Mucosa of descending colon (tissue), 3 donors: ENCODE measurements at regions not wholly inside any gene's neighbourhood (a gene's known extent, or its start where the extent isn't known, plus 50 kb on each side); places are given as distances from the start of the nearest gene placed in this dataset.
"Not testable (repeated sequence)": the region's sequence is repeated elsewhere in the genome, so short reads cannot be mapped to it uniquely, and the experiment has no call there.

ENCODE experiments used
- ATAC-seq: fragments of 200-7000 bp; cut with Tn5 transposase; one replicate; pipeline ENCODE4 v1.9.1; 2020; ENCODE audit warnings: mild to moderate bottlenecking, moderate library complexity
- DNase-seq, 3 donors: peaks; one replicate each; pipeline ENCODE4 v3.0.0-alpha.2; 2020
- H3K36me3 ChIP-seq: fragments of 200-600 bp; one replicate; pipeline ENCODE4 v1.8.0; 2021; ENCODE audit warnings: low read depth, mild to moderate bottlenecking
- H3K4me1 ChIP-seq: fragments of 200-600 bp; one replicate; pipeline ENCODE4 v1.8.0; 2021; ENCODE audit warnings: low read depth, mild to moderate bottlenecking
- H3K4me3 ChIP-seq: fragments of 200-600 bp; one replicate; pipeline ENCODE4 v1.8.0; 2021; ENCODE audit warnings: mild to moderate bottlenecking
- H3K9me3 ChIP-seq: fragments of 200-600 bp; one replicate; pipeline ENCODE4 v1.8.0; 2021; ENCODE audit warnings: mild to moderate bottlenecking
- CTCF ChIP-seq: fragments of 200-600 bp; IDR thresholded peaks from one replicate; pipeline ENCODE4 v1.8.0; 2022; ENCODE audit warnings: antibody characterized with exemption, mild to moderate bottlenecking
- intact Hi-C, 2 donors: fragments of 100-400 bp; cut with DNase I in 1 of 2; cut with micrococcal nuclease in 1 of 2; formaldehyde crosslinking; loops; one replicate each; pipeline versions ENCODE4 v1.11.0 to v1.11.1; 2022; cut with DNase I, micrococcal nuclease
- donor health status: DM: no; HTN: no; CAD: no; lungs with moderate emphysema.
- donor health status: DM: no; HTN: no; CAD: no.
- donor health status: DM: no; HTN: yes; CAD: no.

GRCh38 chr3:84666468-84666867, 292.3 kb upstream of the CADM2 start:
- H3K9me3 ChIP-seq: no peaks in the 10 kb centered on the region
- no peak overlapping the region for H3K4me3 ChIP-seq
- intact Hi-C loops: no loop called here
- ATAC-seq: no peak
- no peak for DNase-seq
- H3K4me1 ChIP-seq: no peaks in the 10 kb centered on the region
- no peaks in the 10 kb centered on the region for H3K36me3 ChIP-seq
- no peak for TF ChIP-seq CTCF

DNA sequence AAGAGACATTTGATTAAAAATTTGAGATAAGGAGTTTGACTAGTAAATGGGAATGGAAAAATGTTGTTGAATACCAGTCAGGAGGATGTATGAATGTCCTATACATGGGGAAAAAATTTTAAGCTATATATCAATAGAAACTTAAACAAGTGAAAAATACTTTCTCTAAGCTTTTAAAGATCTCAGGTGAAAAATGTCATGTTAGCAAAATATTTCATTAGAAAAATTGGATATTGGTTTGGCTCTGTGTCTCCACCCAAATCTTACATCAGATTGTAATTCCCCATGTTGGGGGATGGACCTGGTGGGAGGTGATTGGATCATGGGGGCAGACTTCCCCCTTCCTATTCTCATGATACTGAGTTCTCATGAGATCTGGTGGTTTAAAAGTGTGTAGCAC, 279.6 kb upstream of the CADM2 start:
- no peaks in the 10 kb centered on the region for H3K9me3 ChIP-seq
- TF ChIP-seq CTCF: no peak
- no peaks in the 10 kb centered on the region for H3K36me3 ChIP-seq
- intact Hi-C loops: no loop called here
- H3K4me1 ChIP-seq: no peaks in the 10 kb centered on the region
- no peak for ATAC-seq
- H3K4me3 ChIP-seq: no peak overlapping the region
- no peak for DNase-seq

DNA sequence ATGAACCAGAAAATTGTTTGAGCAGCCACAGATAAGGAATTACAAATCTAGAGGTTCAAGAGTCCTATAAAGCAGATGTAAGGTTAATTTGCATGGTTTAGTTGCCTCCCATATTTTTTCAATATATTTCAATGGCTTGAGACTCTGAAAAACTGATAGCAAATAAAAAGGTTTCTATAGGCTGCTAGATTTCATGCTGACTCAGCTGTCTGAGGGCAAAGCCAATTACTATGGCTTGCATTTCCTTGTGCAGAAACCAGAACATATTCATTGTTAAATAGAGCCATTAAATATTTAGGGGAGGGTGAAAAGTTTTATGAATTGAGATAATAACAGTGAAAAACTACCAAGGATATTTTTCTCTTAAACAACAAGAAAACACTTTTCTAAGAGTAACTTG, 278.1 kb upstream of the CADM2 start:
- ATAC-seq (no peak), DNase-seq (no peak)
- TF ChIP-seq CTCF: no peak
- Histone ChIP-seq H3K4me1 (no peaks in the 10 kb centered on the region), H3K36me3 (no peaks in the 10 kb centered on the region), H3K9me3 (peaks cover 2% of the 10 kb centered on the region), H3K4me3 (no peak overlapping the region)
- intact Hi-C loops: no loop called here

- no peak for ATAC-seq
- Histone ChIP-seq H3K36me3 (no peaks in the 10 kb centered on the region), H3K9me3 (peaks cover 2% of the 10 kb centered on the region), H3K4me1 (no peaks in the 10 kb centered on the region), H3K4me3 (no peak overlapping the region)
- TF ChIP-seq CTCF: no peak
- DNase-seq: no peak
- intact Hi-C loops: no loop called here
Observed at GRCh38 chr3:84683493-84683892, 275.3 kb upstream of the CADM2 start.

- no peak for ATAC-seq
- no peak for TF ChIP-seq CTCF
- intact Hi-C loops: no loop called here
Observed at GRCh38 chr3:84685467-84685866, 273.3 kb upstream of the CADM2 start.

GRCh38 chr3:84692261-84692660, 266.5 kb upstream of the CADM2 start:
- no peak for ATAC-seq
- no peak overlapping the region for H3K4me3 ChIP-seq
- DNase-seq: no peak
- no peaks in the 10 kb centered on the region for H3K36me3 ChIP-seq
- intact Hi-C loops: no loop called here
- no peaks in the 10 kb centered on the region for H3K9me3 ChIP-seq
- H3K4me1 ChIP-seq: no peaks in the 10 kb centered on the region
- TF ChIP-seq CTCF: no peak

More at GRCh38 chr3:84685467-84685866, 273.3 kb upstream of the CADM2 start:
- DNase-seq: no peak
- no peaks in the 10 kb centered on the region for H3K36me3 ChIP-seq
- H3K4me1 ChIP-seq: no peaks in the 10 kb centered on the region
- peaks cover 2% of the 10 kb centered on the region for H3K9me3 ChIP-seq
- H3K4me3 ChIP-seq: no peak overlapping the region

GRCh38 chr3:84710288-84710687, 248.5 kb upstream of the CADM2 start:
- not testable (repeated sequence) for H3K36me3 ChIP-seq

More at GRCh38 chr3:84710288-84710687, 248.5 kb upstream of the CADM2 start:
- ATAC-seq, intact Hi-C loops, H3K4me1 ChIP-seq, DNase-seq, H3K4me3 ChIP-seq: not testable (repeated sequence)
- peaks cover 26% of the 10 kb centered on the region for H3K9me3 ChIP-seq
